GM19023 (cell line): ENCODE measurements at regions not wholly inside any gene's neighbourhood (a gene's known extent, or its start where the extent isn't known, plus 50 kb on each side); places are given as distances from the start of the nearest gene placed in this dataset.
A peak's percentile ranks its signal among the peaks of the same experiment; 100 is the strongest.
"Not testable (repeated sequence)": the region's sequence is repeated elsewhere in the genome, so short reads cannot be mapped to it uniquely, and the experiment has no call there.

Experiments used
- ATAC-seq: cut with Tn5 transposase; IDR thresholded peaks from one replicate; pipeline ENCODE4 v1.9.1; 2021; ENCODE audit warnings: mild to moderate bottlenecking, moderate library complexity; ENCODE audit not compliant: unreplicated experiment

DNA sequence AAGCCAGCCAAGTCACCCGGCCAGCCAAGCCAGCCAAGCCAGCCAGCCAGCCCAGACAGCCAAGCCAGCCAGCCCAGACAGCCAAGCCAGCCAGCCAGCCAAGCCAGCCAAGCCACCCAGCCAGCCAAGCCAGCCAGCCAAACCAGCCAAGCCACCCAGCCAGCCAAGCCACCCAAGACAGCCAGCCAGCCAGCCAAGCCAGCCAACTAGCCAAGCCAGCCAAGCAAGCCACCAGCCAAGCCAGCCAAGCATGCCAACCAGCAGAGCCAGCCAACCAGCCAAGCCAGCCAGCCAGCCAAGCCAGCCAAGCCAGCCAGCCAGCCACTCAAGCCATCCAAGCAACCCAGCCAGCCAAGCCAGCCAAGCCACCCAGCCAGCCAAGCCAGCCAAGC is 323.1 kb upstream of the PLGLB2 start:
- ATAC-seq, result not testable (repeated sequence)

DNA sequence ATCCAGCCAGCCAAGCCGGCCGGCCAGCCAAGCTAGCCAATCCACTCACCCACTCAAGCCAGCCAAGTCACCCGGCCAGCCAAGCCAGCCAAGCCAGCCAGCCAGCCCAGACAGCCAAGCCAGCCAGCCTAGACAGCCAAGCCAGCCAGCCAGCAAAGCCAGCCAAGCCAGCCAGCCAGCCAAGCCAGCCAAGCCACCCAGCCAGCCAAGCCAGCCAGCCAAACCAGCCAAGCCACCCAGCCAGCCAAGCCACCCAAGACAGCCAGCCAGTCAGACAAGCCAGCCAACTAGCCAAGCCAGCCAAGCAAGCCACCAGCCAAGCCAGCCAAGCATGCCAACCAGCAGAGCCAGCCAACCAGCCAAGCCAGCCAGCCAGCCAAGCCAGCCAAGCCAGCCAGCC is 322.7 kb upstream of the PLGLB2 start:
- not testable (repeated sequence) for ATAC-seq

DNA sequence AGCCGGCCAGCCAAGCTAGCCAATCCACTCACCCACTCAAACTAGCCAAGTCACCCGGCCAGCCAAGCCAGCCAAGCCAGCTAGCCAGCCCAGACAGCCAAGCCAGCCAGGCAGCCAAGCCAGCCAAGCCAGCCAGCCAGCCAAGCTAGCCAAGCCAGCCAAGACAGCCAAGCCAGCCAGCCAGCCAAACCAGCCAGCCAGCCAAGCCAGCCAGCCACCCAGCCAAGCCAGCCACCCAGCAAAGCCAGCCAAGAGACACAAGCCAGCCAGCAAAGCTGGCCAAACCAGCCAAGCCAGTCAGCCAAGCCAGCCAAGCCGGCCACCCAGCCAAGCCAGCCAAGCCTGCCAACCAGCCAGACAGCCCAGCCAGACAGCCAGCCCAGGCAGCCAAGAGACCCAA is 322.2 kb upstream of the PLGLB2 start:
- ATAC-seq, result not testable (repeated sequence)

DNA sequence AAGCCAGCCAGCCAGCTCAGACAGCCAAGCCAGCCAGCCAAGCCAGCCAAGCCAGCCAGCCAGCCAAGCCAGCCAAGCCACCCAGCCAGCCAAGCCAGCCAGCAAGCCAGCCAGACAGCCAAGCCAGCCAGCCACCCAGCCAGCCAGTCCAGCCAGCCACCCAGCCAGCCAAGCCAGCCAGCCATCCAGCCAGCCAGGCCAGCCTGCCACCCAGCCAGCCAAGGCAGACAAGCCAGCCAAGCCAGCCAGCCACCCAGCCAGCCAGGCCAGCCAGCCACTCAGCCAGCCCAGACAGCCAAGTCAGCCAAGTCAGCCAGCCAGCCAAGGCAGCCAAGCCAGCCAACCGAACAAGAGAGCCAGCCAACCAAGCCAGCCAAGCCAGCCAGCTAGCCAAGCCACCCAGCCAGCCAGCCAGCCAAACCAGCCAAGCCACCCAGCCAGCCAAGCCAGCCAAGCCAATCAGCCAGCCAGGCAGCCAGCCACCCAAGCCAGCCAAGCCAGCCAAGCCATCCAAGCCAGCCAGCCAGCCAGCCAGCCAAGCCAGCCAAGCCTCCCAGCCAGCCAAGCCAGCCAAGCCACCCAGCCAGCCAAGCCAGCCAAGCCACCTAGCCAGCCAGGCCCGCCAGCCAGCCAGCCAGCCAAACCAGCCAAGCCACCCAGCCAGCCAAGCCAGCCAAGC is 319.3 kb upstream of the PLGLB2 start:
- not testable (repeated sequence) for ATAC-seq

DNA sequence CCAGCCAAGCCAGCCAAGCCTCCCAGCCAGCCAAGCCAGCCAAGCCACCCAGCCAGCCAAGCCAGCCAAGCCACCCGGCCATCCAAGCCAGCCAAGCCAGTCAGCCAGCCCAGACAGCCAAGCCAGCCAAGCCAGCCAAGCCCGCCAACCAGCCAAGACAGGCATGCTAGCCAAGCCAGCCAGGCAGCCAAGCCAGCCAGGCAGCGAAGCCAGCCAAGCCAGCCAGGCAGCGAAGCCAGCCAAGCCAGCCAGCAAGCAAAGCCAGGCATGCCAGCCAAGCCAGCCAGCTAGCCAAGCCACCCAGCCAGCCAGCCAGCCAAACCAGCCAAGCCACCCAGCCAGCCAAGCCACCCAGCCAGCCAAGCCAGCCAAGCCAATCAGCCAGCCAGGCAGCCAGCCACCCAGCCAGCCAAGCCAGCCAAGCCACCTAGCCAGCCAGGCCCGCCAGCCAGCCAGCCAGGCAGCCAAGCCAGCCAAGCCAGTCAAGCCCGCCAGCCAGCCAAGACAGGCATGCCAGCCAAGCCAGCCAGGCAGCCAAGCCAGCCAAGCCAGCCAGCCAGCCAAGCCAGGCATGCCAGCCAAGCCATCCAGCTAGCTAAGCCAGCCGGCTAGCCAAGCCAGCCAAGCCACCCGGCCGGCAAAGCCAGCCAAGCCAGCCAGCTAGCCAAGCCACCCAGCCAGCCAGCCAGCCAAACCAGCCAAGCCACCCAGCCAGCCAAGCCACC is 318.5 kb upstream of the PLGLB2 start:
- ATAC-seq, result not testable (repeated sequence)

DNA sequence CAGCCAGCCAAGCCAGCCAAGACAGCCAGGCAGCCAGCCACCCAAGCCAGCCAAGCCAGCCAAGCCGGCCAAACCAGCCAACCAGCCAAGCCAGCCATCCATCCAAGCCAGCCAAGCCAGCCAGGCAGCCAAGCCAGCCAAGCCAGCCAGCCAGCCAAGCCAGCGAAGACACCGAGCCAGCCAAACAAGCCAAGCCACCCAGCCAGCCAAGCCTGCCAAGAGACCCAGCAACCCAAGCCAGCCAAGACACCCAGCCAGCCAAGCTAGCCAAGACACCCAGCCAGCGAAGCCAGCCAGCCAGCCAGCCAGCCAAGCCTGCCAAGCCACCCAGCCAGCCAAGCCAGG is 318.0 kb upstream of the PLGLB2 start:
- ATAC-seq, result not testable (repeated sequence)

DNA sequence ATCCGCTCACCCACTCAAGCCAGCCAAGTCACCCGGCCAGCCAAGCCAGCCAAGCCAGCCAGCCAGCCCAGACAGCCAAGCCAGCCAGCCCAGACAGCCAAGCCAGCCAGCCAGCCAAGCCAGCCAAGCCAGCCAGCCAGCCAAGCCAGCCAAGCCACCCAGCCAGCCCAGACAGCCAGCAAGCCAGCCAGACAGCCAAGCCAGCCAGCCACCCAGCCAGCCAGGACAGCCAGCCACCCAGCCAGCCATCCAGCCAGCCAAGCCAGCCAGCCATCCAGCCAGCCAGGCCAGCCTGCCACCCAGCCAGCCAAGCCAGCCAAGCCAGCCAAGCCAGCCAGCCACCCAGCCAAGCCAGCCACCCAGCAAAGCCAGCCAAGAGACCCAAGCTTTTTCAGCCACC is 316.8 kb upstream of the PLGLB2 start:
- not testable (repeated sequence) for ATAC-seq

DNA sequence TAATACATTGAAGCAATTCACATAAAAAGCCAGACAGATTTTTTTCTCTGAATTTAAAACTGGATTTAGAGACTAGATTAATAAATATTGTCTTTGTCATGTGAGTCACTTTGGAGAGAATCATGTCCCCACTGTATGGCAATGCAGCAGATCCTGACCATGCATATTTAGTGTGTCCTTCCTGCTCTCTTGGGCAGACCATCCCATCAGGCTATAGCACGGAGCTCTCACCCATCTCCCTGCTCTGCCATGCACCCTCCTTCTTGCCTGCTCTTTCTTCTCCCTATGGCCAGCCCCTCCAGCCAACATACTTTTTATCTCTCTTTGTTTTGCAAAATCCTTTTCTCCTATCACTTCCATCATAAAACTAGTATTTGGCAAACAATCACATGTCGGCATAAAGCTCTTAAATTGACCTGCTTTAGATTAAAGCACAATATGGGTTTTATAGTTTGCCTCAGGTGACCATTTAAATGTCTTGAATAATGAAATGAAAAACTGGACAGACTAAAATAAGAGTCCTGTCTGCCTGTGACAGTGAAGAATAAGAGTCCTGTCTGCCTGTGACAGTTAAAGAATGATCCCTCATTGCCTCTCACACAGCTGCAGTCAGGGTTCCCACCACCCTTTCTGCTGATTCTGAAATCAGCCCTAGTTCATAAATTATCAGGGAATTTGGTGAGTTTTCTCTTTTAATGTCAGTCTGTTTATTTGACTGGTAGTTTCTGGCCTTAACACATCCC is 315.0 kb upstream of the PLGLB2 start:
- ATAC-seq, result not testable (repeated sequence)

DNA sequence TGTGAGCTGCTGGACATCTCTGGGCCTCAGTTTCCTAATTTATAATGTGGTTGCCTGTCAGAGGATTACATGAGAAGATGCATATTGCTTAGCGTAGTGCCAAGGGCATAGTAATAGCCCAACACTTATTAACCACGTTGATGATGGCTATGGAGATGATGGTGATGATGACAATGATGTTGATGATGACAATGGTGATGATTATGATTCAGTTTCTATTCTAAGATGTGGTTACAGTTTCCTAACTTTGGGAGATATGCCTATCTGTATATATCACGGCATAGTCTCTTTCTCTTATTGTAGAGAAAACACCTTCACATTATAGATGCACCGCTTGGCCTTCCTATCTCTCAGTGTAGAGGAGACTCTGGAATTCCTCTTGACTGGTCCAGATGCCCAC is 311.9 kb upstream of the PLGLB2 start:
- not testable (repeated sequence) for ATAC-seq

DNA sequence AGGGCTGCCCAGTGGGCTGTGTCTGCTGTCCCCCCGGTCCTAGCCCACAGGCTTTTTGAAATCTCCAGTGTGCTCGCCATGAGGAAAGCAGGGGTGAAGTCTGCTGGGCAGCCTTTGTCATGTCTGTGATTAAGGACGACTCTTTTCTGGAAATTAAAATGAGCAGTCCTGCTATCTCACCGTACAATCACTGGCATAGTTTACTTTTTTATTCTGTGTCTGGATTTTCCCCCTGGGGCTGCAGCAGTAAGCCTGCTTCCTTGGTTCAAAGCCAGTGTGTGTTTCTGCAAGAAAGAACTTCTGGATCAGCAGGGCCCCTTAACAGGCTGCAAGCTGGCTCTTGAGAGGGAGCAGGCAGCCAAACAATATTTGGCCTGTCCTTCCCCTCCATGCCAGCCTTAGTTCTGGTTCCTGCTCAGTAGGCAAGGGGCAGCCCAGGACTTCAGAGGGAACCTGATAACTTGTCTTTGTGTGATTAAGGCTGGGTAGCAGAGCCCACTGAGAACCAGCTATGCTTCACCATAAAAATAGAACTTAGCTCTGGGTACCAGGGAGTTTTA is 310.1 kb upstream of the PLGLB2 start:
- ATAC-seq, result not testable (repeated sequence)

DNA sequence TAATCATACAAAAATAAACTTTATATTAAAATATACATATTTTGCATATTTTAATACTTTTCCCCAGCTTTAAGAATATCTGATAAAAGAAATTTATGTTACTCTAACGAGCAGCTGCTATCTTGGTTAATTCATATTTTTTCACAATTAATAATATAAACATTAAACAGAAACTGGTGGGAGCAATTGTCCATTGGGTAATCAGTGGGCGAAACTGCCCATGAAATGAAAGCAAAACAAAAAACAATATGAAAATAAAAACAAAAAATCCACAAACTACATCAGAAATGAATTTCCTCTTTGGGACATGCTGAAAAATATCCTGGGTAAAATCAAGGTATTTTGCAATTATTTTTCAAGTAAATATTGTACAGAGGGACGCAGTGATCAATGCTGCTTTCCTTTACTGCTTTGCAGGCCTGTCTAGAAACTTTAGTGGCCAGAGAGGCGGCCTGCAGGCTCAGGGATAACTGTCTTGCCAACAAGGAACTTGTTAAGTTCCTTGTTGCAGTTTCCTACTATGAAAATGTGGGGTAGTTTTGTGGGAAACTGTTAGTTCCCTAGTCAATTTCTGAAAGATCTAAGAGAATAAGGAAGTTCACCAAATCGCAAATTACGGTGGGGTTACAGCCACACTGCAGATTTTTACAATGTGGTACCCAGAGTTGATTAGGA is 309.0 kb upstream of the PLGLB2 start:
- ATAC-seq, result not testable (repeated sequence)

DNA sequence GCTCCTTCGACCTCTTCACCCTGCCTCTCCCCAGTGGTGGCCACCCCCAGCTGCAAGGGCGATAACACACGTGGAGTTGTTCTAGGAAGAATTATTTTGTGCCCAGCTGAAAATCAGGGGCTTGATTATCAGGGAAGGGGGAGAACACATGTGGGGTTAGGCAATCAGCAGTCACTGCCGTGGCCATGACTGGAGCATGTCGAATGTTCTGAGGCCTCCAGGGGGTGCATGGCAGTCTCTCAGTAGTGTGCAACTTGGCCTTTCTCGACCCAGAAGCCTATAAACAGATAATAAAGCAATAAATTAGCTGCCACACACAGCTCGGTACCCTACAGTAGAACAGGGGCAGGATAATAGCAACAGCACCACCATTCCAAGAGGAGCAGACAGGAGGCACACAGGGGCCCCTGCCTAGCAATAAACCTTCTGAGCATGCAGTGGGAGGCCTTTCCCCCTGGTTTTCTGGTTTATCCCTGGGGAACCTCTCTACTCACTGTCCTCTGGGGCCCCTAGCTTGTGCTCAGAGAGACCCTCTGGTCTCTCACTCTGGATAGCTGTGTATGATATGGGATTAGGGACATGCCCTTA is 308.2 kb upstream of the PLGLB2 start:
- not testable (repeated sequence) for ATAC-seq

DNA sequence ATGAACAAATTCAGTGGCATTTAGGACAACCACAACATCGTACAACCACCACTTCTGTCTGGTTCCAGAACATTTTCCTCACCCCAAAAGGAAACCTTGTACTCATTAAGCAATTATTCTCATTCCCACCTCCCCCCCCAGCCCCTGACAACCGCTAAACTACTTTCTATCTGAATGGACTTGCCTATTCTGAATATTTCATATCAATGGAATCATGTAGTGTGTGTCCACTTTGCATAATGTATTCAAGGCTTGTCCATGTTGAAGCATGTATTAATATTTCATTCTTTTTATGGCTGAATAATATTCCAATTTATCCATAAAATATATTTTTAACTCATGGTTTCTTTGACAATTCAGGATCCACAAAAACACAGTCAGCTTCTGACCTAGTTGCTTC is 307.2 kb upstream of the PLGLB2 start:
- ATAC-seq, result not testable (repeated sequence)

DNA sequence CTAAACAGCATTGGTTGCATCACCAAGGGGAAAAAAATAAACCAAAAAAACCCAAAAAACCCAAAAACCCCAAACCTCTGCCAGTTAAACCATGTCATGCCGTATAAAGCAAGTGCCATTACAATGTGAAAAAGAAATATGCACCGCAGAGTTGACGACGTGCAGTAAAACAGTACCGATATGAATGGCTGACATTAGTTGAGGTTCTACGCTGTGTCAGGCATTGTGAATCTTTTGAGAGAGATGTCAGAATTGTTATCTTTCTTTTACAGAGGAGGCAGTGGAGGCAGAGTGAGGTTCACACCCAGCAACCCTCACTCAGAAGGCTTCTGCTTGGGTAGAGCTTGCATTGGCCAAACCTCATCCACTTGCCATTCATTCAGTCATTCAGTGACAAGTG is 306.5 kb upstream of the PLGLB2 start:
- ATAC-seq, result not testable (repeated sequence)

DNA sequence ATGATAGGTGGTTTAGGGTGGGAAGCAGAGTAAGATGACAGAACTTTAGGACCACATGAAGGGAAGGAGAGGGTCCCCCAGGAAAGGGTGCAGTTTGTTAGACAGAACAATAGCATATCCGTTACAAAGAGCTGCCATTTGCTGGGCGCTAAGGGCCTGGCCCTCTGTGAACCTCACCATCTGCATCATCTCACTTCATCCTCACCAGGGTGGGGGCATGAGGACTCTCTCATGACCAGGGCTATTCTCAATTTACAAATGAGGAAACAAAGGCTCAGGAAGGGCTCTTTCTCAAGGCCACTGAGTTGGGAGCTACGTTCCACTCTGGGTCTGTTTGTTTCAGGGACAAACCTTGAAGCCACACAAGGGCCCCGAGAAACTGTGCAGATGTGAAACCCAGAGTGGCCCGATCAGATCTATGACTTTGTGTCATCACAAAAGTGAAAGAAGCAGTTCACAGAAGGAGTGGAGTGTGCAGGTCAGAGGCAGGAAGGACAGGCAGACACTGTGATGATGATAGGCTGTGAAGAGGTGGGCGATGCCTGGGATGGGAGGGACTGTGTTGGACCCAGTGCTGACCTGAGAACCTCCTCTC is 304.8 kb upstream of the PLGLB2 start:
- ATAC-seq, result peak; percentile 99

DNA sequence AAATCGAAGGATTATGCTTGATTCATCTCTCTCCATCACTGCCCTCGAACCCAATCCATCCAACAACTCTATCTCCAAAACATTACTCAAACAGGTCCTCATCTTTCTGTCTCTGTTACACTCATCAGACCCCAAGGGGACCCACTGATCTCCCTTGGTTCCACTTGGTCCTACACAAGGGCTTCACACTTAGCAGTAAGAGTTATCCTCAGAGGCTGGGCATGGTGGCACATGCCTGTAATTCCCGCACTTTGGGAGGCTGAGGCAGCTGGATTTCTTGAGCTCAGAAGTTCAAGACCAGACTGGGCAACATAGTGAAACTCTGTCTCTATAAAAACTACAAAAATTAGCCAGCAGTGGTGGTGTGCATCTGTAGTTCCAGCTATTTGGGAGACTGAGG is 302.9 kb upstream of the PLGLB2 start:
- not testable (repeated sequence) for ATAC-seq

DNA sequence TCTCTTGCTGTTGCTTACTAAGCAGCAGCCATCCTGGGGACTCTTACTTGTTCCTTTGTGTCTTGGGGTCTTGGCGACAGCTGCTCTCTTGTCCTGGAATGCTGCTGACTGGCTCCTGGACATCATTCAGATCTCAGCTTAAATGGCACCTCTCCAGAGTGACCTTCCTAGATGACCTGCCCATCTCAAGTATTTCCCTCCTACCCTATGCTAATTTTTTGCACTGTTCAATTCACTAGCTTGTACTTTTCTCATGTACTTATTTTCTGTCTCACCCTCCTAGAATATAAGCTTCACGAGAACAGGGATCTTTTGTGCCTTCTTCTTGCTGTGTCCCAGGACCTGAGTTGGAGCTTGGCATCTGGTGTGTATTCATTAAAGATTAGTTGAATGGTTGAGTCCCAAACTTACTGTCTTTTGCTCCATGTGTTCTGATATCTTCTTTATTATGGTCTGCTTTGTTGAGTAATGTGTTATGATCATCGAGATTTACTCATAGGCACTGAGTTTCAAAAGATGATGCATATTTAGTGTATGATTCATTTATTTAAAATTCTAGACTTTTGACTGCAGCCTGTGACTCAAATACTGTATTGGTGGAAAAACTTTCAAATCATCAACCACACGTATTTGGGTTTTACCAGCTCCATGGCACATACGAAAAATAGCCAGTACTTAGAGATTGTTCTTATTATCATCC is 302.1 kb upstream of the PLGLB2 start:
- ATAC-seq, result not testable (repeated sequence)

DNA sequence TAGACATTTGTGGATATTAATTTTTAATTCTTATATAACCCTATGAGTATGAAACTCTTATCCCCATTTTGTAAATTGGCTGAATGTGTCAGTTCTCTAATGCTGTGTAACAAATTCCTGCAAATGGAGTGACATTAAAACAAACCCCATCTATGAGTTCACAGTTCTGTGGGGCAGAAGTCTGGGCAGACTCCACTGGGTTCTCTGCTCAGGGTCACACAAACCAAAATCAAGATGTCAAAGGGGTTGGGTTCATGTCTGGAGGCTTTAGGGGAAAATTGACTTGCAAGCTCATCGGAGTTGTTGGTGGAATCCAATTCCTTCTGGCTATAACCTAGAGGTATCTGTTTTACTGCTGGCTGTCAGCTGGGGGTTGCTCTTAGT is 301.6 kb upstream of the PLGLB2 start:
- not testable (repeated sequence) for ATAC-seq

DNA sequence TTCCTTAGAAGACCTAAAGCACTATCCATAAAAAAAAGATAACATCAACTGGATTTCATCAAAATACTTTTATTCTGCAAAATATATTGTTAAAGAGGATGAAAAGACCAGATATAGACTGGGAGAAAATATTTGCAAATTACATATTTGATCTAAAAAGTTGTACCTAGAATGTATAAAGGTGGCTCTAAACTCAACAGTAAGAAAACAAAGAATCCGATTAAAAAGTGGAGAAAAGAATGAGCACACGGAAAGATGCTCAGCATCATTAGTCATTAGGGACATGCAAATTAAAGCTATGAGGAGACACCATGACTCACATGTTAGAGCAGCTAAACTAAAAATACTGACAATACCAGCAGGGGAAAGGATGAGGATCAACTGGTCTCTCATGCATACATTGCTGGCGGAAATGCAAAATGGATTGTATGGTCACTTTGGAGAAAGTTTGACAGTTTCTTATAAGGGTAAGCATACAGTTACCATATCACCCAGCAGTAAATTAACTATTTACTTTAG is 298.4 kb upstream of the PLGLB2 start:
- ATAC-seq, result not testable (repeated sequence)
